HG03039 (cell line): ENCODE measurements at regions not wholly inside any gene's neighbourhood (a gene's known extent, or its start where the extent isn't known, plus 50 kb on each side); places are given as distances from the start of the nearest gene placed in this dataset.
"Not testable (repeated sequence)": the region's sequence is repeated elsewhere in the genome, so short reads cannot be mapped to it uniquely, and the experiment has no call there.

Source experiments
- ATAC-seq: cut with Tn5 transposase; IDR thresholded peaks from one replicate; pipeline ENCODE4 v1.9.1; 2021; ENCODE audit warnings: mild to moderate bottlenecking, moderate library complexity; ENCODE audit not compliant: unreplicated experiment

GRCh38 chr7:153070141-153070540 is 310.6 kb downstream of the ACTR3B start:
- no peak for ATAC-seq

- no peak for ATAC-seq
Measured at GRCh38 chr7:153072806-153073205, 313.3 kb downstream of the ACTR3B start.

- ATAC-seq = not testable (repeated sequence)
Measured at GRCh38 chr7:153076289-153076688, 316.7 kb downstream of the ACTR3B start.

GRCh38 chr7:153081496-153081895 is 321.9 kb downstream of the ACTR3B start:
- ATAC-seq = no peak

- ATAC-seq = no peak
Measured at GRCh38 chr7:153084278-153084677, 324.7 kb downstream of the ACTR3B start.

GRCh38 chr7:153087498-153087897 is 327.9 kb downstream of the ACTR3B start:
- ATAC-seq = no peak

- ATAC-seq = no peak
Measured at GRCh38 chr7:153088601-153089000, 329.0 kb downstream of the ACTR3B start.

GRCh38 chr7:153090209-153090608 is 330.7 kb downstream of the ACTR3B start:
- no peak for ATAC-seq

GRCh38 chr7:153090764-153091163 is 331.2 kb downstream of the ACTR3B start:
- ATAC-seq = no peak

- ATAC-seq = no peak
Measured at GRCh38 chr7:153091477-153091876, 331.9 kb downstream of the ACTR3B start.

- no peak for ATAC-seq
Measured at GRCh38 chr7:153097511-153098201, 338.1 kb downstream of the ACTR3B start.

- ATAC-seq = no peak
Measured at GRCh38 chr7:153099235-153099634, 339.7 kb downstream of the ACTR3B start.

- ATAC-seq = no peak
Measured at GRCh38 chr7:153100691-153101237, 341.2 kb downstream of the ACTR3B start.

- ATAC-seq = no peak
Measured at GRCh38 chr7:153103202-153103601, 343.6 kb downstream of the ACTR3B start.

GRCh38 chr7:153107826-153108225 is 348.3 kb downstream of the ACTR3B start:
- ATAC-seq = no peak

- no peak for ATAC-seq
Measured at GRCh38 chr7:153109566-153109965, 350.0 kb downstream of the ACTR3B start.

GRCh38 chr7:153110606-153111005 is 351.1 kb downstream of the ACTR3B start:
- no peak for ATAC-seq

GRCh38 chr7:153122255-153122654 is 362.7 kb downstream of the ACTR3B start:
- ATAC-seq = not testable (repeated sequence)

- ATAC-seq = no peak
Measured at GRCh38 chr7:153130052-153130451, 370.5 kb downstream of the ACTR3B start.

- no peak for ATAC-seq
Measured at GRCh38 chr7:153151766-153152165, 392.2 kb downstream of the ACTR3B start.

GRCh38 chr7:153152801-153153422 is 393.4 kb downstream of the ACTR3B start:
- no peak for ATAC-seq

GRCh38 chr7:153158149-153158548 is 398.6 kb downstream of the ACTR3B start:
- ATAC-seq = no peak
